B cell (primary cell): ENCODE measurements at regions not wholly inside any gene's neighbourhood (a gene's known extent, or its start where the extent isn't known, plus 50 kb on each side); places are given as distances from the start of the nearest gene placed in this dataset.
"Not testable (repeated sequence)": the region's sequence is repeated elsewhere in the genome, so short reads cannot be mapped to it uniquely, and the experiment has no call there.

Experiments
- ATAC-seq: fragments of 200-7000 bp; cut with Tn5 transposase; one replicate; pipeline ENCODE4 v1.10.0; 2021; ENCODE audit warnings: low read depth, mild to moderate bottlenecking, moderate number of reproducible peaks, moderate library complexity
- CTCF ChIA-PET: fragments of 350-600 bp; sonication (Branson Sonifier 250); formaldehyde crosslinking; loops from one replicate; lab custom pipeline; 2021; ENCODE audit warnings: antibody characterized with exemption, inconsistent platforms; lab: Charles Lee
- POLR2A ChIA-PET: fragments of 350-600 bp; sonication (Branson Sonifier 250); formaldehyde crosslinking; loops from one replicate; lab custom pipeline; 2021; ENCODE audit warnings: antibody characterized with exemption; lab: Charles Lee
- DNase-seq: peaks from one replicate; pipeline ENCODE4 v3.0.0; 2013
- H2AFZ ChIP-seq: 2 replicates; pipeline ENCODE4 v1.6.1; 2012; ENCODE audit warnings: mild to moderate bottlenecking, low read depth, low read length; ENCODE audit not compliant: insufficient read depth, poor library complexity, severe bottlenecking
- H3K27ac ChIP-seq, 2 donors: 1 replicate in 1 of 2; 2 replicates in 1 of 2; pipeline ENCODE4 v1.5.1; 2012 to 2013; ENCODE audit warnings: low read length in 2 of 2, mild to moderate bottlenecking in 2 of 2, moderate library complexity in 1 of 2
- H3K27me3 ChIP-seq, 4 experiments: fragments of 200-600 bp in 1 of 4; sonication (generic) in 1 of 4; replicated peaks in 1 of 4; 1 replicate in 2 of 4; 2 replicates in 2 of 4; pipeline versions ENCODE4 v1.6.1 to v1.7.0; 2013 to 2016; ENCODE audit warnings: low read length in 3 of 4, mild to moderate bottlenecking in 2 of 4, mixed read lengths in 1 of 4, moderate library complexity in 1 of 4; ENCODE audit not compliant: insufficient read depth in 4 of 4, control insufficient read depth in 3 of 4; ENCODE audit errors: control extremely low read depth in 1 of 4
- H3K36me3 ChIP-seq, 2 experiments: replicated peaks in 1 of 2; 1 replicate in 1 of 2; 2 replicates in 1 of 2; pipeline versions ENCODE4 v1.6.1 to v1.7.1; 2013; ENCODE audit warnings: low read length in 1 of 2; ENCODE audit not compliant: insufficient read depth in 2 of 2, control insufficient read depth in 1 of 2; ENCODE audit errors: control extremely low read depth in 1 of 2, extremely low read depth in 1 of 2
- H3K4me1 ChIP-seq, 2 donors: fragments of 200-600 bp in 1 of 2; sonication (generic) in 1 of 2; 1 replicate in 1 of 2; 2 replicates in 1 of 2; pipeline versions ENCODE4 v1.5.1 to v1.6.1; 2013 to 2017; ENCODE audit warnings: low read length in 2 of 2; ENCODE audit not compliant: control insufficient read depth in 2 of 2, insufficient read depth in 2 of 2
- H3K4me2 ChIP-seq: replicated peaks from 2 replicates; pipeline ENCODE3; 2012; ENCODE audit warnings: mild to moderate bottlenecking, low read depth, low read length; ENCODE audit not compliant: poor library complexity, severe bottlenecking
- H3K4me3 ChIP-seq, 5 experiments: fragments of 200-600 bp in 1 of 5; sonication (generic) in 1 of 5; 1 replicate in 3 of 5; 2 replicates in 2 of 5; pipeline versions ENCODE4 v1.5.1 to v1.7.0; 2011 to 2016; ENCODE audit warnings: low read length in 4 of 5, mild to moderate bottlenecking in 4 of 5, low read depth in 2 of 5, control low read depth in 1 of 5, moderate library complexity in 1 of 5; ENCODE audit not compliant: insufficient read depth in 1 of 5; ENCODE audit errors: control extremely low read depth in 1 of 5, extremely low read depth in 1 of 5
- H3K79me2 ChIP-seq: fragments of 200-600 bp; sonication (generic); one replicate; pipeline ENCODE4 v1.6.0; 2016; ENCODE audit warnings: low read length; ENCODE audit not compliant: control insufficient read depth, insufficient read depth
- H3K9ac ChIP-seq: fragments of 200-600 bp; sonication (generic); 2 replicates; pipeline ENCODE4 v1.6.1; 2017; ENCODE audit warnings: mild to moderate bottlenecking, low read length, moderate library complexity
- H3K9me3 ChIP-seq, 3 donors: one replicate each; pipeline versions ENCODE4 v1.6.1 to v1.7.1; 2013; ENCODE audit warnings: low read length in 2 of 3; ENCODE audit not compliant: control insufficient read depth in 2 of 3, insufficient read depth in 1 of 3; ENCODE audit errors: control extremely low read depth in 1 of 3
- H4K20me1 ChIP-seq: 2 replicates; pipeline ENCODE4 v1.6.0; 2012; ENCODE audit warnings: mild to moderate bottlenecking, low read length; ENCODE audit not compliant: insufficient read depth, control insufficient read depth, poor library complexity, severe bottlenecking
- H3K27ac Mint-ChIP-seq: one replicate; pipeline ENCODE4 v1.8.0; 2021; ENCODE audit warnings: mixed read lengths
- H3K27me3 Mint-ChIP-seq: one replicate; pipeline ENCODE4 v1.8.0; 2021; ENCODE audit warnings: mixed read lengths
- H3K4me1 Mint-ChIP-seq: one replicate; pipeline ENCODE4 v1.8.0; 2021; ENCODE audit warnings: mixed read lengths
- H3K4me3 Mint-ChIP-seq: one replicate; pipeline ENCODE4 v1.8.0; 2021; ENCODE audit warnings: mixed read lengths
- H3K9me3 Mint-ChIP-seq: one replicate; pipeline ENCODE4 v1.8.0; 2022; ENCODE audit warnings: mixed read lengths; ENCODE audit not compliant: insufficient read depth
- EZH2 ChIP-seq: IDR thresholded peaks from 2 replicates; pipeline ENCODE4 v1.6.1; 2012; ENCODE audit warnings: borderline replicate concordance, low read depth, mild to moderate bottlenecking, moderate library complexity, low read length; ENCODE audit not compliant: insufficient read depth, poor library complexity, severe bottlenecking
- WGBS: methylation state at CpG from one replicate; pipeline ENCODE4 v1.1.5; 2013; ENCODE audit warnings: missing lambda C conversion rate; ENCODE audit not compliant: insufficient coverage; 5-methylcytosine and 5-hydroxymethylcytosine counted together
- intact Hi-C: fragments of 100-400 bp; cut with micrococcal nuclease; formaldehyde crosslinking; loops from one replicate; pipeline ENCODE4 v1.10.0; 2022
- TF ChIP-seq, protein P1 (sequence below): fragments of 200-600 bp; IDR thresholded peaks from one replicate; pipeline ENCODE4 v1.8.0; 2022; ENCODE audit warnings: antibody characterized with exemption, mild to moderate bottlenecking

DNA sequence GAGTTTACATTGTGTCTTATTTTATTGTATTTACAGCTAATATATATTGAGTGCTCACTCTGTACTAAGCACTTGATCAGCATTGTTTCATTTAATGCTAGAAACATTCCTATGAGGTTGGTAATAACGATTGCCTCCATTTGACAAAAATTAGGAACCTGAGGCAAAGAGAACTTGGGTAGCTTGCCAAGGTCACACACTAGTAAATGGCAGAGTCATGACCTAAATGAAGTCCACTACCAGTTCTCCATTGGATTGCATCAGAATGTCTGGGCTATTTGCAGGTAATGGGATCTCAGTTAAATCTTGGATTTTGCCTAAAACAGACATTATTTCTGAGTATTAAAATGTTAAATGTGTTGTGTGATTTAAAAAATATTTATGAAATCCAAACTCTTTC is 65.8 kb upstream of the CRIM1 start:
- H3K27ac ChIP-seq, result no peak overlapping the region
- H3K9me3 ChIP-seq, result no peaks in the 10 kb centered on the region
- H2AFZ ChIP-seq, result no peak overlapping the region
- H3K36me3 ChIP-seq, result no peaks in the 10 kb centered on the region
- DNase-seq (no peak), ATAC-seq (no peak)
- ChIA-PET CTCF (no interaction called here), POLR2A (no interaction called here)
- H3K4me1 ChIP-seq, result no peaks in the 10 kb centered on the region
- no peaks in the 10 kb centered on the region for H3K79me2 ChIP-seq
- Mint-ChIP-seq H3K27me3 (peaks cover 6% of the 10 kb centered on the region), H3K9me3 (no peaks in the 10 kb centered on the region), H3K4me1 (no peaks in the 10 kb centered on the region), H3K4me3 (no peak overlapping the region), H3K27ac (no peak overlapping the region)
- intact Hi-C loops, result no loop called here
- H3K27me3 ChIP-seq, result no peaks in the 10 kb centered on the region
- H4K20me1 ChIP-seq, result no peaks in the 10 kb centered on the region
- no peak overlapping the region for H3K4me2 ChIP-seq
- TF ChIP-seq, protein P1, sequence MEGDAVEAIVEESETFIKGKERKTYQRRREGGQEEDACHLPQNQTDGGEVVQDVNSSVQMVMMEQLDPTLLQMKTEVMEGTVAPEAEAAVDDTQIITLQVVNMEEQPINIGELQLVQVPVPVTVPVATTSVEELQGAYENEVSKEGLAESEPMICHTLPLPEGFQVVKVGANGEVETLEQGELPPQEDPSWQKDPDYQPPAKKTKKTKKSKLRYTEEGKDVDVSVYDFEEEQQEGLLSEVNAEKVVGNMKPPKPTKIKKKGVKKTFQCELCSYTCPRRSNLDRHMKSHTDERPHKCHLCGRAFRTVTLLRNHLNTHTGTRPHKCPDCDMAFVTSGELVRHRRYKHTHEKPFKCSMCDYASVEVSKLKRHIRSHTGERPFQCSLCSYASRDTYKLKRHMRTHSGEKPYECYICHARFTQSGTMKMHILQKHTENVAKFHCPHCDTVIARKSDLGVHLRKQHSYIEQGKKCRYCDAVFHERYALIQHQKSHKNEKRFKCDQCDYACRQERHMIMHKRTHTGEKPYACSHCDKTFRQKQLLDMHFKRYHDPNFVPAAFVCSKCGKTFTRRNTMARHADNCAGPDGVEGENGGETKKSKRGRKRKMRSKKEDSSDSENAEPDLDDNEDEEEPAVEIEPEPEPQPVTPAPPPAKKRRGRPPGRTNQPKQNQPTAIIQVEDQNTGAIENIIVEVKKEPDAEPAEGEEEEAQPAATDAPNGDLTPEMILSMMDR, result no peak
- no peak for TF ChIP-seq EZH2
- no peak overlapping the region for H3K9ac ChIP-seq
- 80% methylated on average over 1 of the region's 1 CpG for WGBS
- H3K4me3 ChIP-seq, result no peak overlapping the region

DNA sequence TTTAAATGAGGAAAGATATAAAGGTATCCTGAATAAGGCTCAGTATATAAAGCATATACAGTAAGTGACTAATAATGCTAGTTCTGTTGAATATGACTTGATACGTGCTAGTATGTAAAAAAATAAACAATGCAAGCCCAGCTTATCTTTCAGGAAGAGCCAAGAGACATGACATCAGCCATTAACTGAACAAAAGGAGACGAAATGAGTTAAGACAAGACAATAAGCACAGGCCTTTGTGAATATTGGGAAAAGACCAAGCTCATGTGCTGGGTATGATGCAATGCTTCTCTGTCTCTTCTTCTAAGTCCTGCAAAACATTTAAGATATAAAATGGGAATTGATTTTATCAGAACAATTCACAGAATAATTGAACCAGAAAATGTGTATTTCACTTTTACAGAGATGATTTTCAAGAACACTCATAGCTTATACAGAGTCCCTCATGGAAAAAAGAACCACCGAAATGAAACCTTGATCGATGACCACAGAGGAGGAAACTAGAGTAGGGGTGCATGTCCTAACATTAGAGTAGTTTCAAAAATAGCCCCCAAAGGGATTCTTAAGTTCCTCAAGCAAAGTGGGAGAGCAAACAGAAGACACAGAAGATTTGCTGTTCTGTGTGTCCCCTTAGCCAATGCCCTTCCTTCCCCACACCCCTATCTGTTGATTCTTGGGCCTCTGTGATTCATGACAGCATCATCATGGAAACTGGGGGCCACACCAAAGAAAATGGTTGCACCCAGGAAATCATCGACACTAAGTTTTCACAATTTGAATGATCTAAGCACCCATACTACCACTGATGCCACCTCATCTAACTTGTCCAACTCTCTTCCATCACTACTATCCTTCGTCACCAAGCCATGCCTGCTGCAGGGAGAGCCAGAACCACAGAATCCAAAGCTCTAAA is 68.0 kb upstream of the CRIM1 start:
- ChIA-PET POLR2A (no interaction called here), CTCF (no interaction called here)
- Histone ChIP-seq H3K4me2 (no peak overlapping the region), H3K36me3 (no peaks in the 10 kb centered on the region), H2AFZ (no peak overlapping the region), H3K79me2 (no peaks in the 10 kb centered on the region), H3K9me3 (no peaks in the 10 kb centered on the region), H3K27me3 (no peaks in the 10 kb centered on the region), H3K4me1 (no peaks in the 10 kb centered on the region), H4K20me1 (no peaks in the 10 kb centered on the region), H3K27ac (no peak overlapping the region), H3K4me3 (no peak overlapping the region), H3K9ac (no peak overlapping the region)
- no peak for TF ChIP-seq EZH2
- TF ChIP-seq, protein P1, result no peak
- Mint-ChIP-seq H3K4me1 (no peaks in the 10 kb centered on the region), H3K27me3 (peaks cover 6% of the 10 kb centered on the region), H3K4me3 (no peak overlapping the region), H3K9me3 (no peaks in the 10 kb centered on the region), H3K27ac (no peak overlapping the region)
- WGBS, result 97% methylated on average over 3 of the region's 6 CpGs
- DNase-seq (no peak), ATAC-seq (no peak)
- intact Hi-C loops, result no loop called here

DNA sequence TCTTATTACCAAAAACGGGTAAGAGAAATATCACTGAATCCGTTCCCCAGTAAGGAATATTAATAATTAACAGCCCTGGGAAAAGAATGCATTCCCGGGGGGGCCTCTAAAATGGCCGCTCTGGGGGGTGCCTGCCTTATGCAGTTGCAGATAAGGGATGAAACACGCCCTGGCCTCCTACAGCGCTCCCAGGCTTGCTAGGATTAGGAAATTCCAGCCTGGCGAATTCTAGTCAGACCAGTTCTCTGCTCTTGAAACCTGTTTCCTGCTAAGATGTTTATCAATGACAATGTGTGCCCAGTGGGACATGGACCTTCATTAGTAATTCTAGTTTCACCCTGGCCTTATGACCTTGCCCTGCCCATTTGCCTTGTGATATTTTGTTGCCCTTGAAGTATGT is 76.1 kb upstream of the CRIM1 start:
- H3K9me3 ChIP-seq, CTCF ChIA-PET, H3K27ac Mint-ChIP-seq, H3K27me3 Mint-ChIP-seq, H3K36me3 ChIP-seq, ATAC-seq, H3K4me3 Mint-ChIP-seq, POLR2A ChIA-PET, H3K4me1 ChIP-seq, DNase-seq, H3K4me2 ChIP-seq, H3K9ac ChIP-seq, H3K4me1 Mint-ChIP-seq, H3K27me3 ChIP-seq, H4K20me1 ChIP-seq, H3K79me2 ChIP-seq, intact Hi-C loops, H2AFZ ChIP-seq, H3K4me3 ChIP-seq, H3K27ac ChIP-seq, H3K9me3 Mint-ChIP-seq: not testable (repeated sequence)
- 96% methylated on average over 4 of the region's 7 CpGs for WGBS
